ENCODE measurements at regions not wholly inside any gene's neighbourhood (a gene's known extent, or its start where the extent isn't known, plus 50 kb on each side); places are given as distances from the start of the nearest gene placed in this dataset.
A peak's percentile ranks its signal among the peaks of the same experiment; 100 is the strongest.

DNA sequence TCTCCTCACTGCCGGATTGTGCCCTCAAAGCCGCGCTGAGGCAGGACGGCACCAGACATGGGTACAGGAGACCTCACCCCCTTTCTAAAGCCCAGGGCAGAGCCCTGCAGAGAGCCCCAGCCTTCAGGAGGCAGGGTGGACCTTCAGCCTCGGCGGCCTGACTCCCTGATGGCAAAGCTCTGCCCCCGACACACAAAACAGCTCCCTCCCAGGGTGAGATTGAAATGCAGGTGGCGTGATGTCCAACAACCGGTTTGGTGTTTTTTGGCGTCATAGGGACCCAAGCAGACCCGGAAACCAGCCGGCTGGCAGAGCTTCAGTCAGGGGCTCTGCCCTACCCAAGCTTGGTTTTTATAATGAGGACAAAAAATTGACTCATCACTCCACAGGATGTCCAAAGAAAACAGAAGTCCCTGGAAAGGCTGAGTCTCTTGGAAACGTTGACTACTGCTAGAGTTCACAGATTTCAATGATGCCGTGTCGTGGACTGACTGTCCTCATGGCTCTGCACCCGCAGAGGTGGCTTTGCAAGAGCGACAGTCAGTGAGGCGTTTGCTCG, 275.2 kb upstream of the IRX1 start:
- Histone ChIP-seq H3K36me3 (ENCODE audit: control insufficient read depth, insufficient read depth, low read length) (no peaks in the 10 kb centered on the region), H3K4me2 (ENCODE audit: extremely low read depth, insufficient read depth, low read length) (no peak overlapping the region), H3K4me3 (replicated peaks in 1 of 4; ENCODE audit: control extremely low read depth in 1 of 4, insufficient read depth in 1 of 4, low read depth in 3 of 4, low read length in 4 of 4) (no peak overlapping the region), H3K79me2 (ENCODE audit: control insufficient read depth, insufficient read depth, low read length) (no peaks in the 10 kb centered on the region), H3K4me1 (ENCODE audit: control insufficient read depth, extremely low read depth, insufficient read depth, low read length) (no peaks in the 10 kb centered on the region), H3K9ac (ENCODE audit: insufficient read depth, low read length) (no peak overlapping the region), H3K27me3 (ENCODE audit: control insufficient read depth, insufficient read depth, low read length) (no peaks in the 10 kb centered on the region), H2AFZ (ENCODE audit: low read length) (no peak overlapping the region), H3K27ac (ENCODE audit: insufficient read depth, low read length) (no peak overlapping the region), H4K20me1 (ENCODE audit: control insufficient read depth, extremely low read depth, insufficient read depth, low read length) (no peaks in the 10 kb centered on the region), H3K9me3 (ENCODE audit: control insufficient read depth, insufficient read depth, low read depth, low read length) (peaks cover 6% of the 10 kb centered on the region)
- peak in 1 of 2 donors; percentile 78 for DNase-seq (ENCODE audit: low read depth in 2 of 2)
- TF ChIP-seq, protein P1, sequence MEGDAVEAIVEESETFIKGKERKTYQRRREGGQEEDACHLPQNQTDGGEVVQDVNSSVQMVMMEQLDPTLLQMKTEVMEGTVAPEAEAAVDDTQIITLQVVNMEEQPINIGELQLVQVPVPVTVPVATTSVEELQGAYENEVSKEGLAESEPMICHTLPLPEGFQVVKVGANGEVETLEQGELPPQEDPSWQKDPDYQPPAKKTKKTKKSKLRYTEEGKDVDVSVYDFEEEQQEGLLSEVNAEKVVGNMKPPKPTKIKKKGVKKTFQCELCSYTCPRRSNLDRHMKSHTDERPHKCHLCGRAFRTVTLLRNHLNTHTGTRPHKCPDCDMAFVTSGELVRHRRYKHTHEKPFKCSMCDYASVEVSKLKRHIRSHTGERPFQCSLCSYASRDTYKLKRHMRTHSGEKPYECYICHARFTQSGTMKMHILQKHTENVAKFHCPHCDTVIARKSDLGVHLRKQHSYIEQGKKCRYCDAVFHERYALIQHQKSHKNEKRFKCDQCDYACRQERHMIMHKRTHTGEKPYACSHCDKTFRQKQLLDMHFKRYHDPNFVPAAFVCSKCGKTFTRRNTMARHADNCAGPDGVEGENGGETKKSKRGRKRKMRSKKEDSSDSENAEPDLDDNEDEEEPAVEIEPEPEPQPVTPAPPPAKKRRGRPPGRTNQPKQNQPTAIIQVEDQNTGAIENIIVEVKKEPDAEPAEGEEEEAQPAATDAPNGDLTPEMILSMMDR (conservative IDR thresholded peaks at IDR 0.05 in 1 of 2, IDR thresholded peaks at IDR 0.05 in 1 of 2; ENCODE audit: low read depth in 1 of 2, low read length in 2 of 2): no peak
- TF ChIP-seq EZH2 (IDR thresholded peaks at IDR 0.05; ENCODE audit: low read length, missing control alignments): no peak

DNA sequence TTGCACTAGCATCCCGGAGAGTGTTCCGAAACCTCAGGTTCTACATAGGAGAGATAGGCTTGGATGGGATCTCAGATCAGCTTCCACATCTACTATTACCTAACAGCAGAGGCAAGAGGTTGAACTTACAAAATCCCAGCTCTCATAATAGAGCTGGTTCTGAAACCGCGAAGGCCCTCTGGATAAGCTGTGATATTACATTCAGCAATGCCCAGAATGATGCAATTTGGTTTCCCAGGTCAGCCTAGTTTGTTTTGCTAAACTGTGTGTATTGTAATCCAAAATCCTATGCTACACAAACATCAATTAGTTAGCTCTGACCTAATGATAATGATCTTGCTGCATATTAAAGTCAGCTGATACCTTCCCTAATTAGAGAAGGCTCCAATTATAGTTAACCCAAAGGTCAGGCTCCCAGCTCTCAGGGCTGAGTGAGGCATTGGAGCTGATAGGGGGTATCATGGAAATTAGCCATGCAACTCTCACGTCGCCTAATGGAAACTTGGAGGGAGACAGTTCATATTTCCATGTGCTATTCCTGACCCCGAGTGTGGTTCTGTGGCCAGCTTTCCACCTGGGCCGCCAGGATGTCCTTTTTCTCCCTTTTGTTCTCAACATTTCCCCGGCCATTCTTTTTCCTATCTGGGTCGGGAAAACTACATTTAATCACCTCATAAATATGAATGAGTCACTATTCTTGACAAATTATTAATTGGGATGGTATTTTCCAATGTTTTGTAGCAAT, 278.4 kb upstream of the IRX1 start:
- Histone ChIP-seq H3K36me3 (ENCODE audit: control insufficient read depth, insufficient read depth, low read length) (no peaks in the 10 kb centered on the region), H3K9me3 (ENCODE audit: control insufficient read depth, insufficient read depth, low read depth, low read length) (no peaks in the 10 kb centered on the region), H3K9ac (ENCODE audit: insufficient read depth, low read length) (no peak overlapping the region), H3K4me3 (replicated peaks in 1 of 4; ENCODE audit: control extremely low read depth in 1 of 4, insufficient read depth in 1 of 4, low read depth in 3 of 4, low read length in 4 of 4) (no peak overlapping the region), H2AFZ (ENCODE audit: low read length) (no peak overlapping the region), H3K27ac (ENCODE audit: insufficient read depth, low read length) (no peak overlapping the region), H3K4me2 (ENCODE audit: extremely low read depth, insufficient read depth, low read length) (no peak overlapping the region), H4K20me1 (ENCODE audit: control insufficient read depth, extremely low read depth, insufficient read depth, low read length) (no peaks in the 10 kb centered on the region), H3K27me3 (ENCODE audit: control insufficient read depth, insufficient read depth, low read length) (no peaks in the 10 kb centered on the region), H3K79me2 (ENCODE audit: control insufficient read depth, insufficient read depth, low read length) (no peaks in the 10 kb centered on the region), H3K4me1 (ENCODE audit: control insufficient read depth, extremely low read depth, insufficient read depth, low read length) (no peaks in the 10 kb centered on the region)
- peak in 1 of 2 donors; percentile 41 for DNase-seq (ENCODE audit: low read depth in 2 of 2)
- TF ChIP-seq, protein P1 (conservative IDR thresholded peaks at IDR 0.05 in 1 of 2, IDR thresholded peaks at IDR 0.05 in 1 of 2; ENCODE audit: low read depth in 1 of 2, low read length in 2 of 2): no peak
- TF ChIP-seq EZH2 (IDR thresholded peaks at IDR 0.05; ENCODE audit: low read length, missing control alignments): no peak

DNA sequence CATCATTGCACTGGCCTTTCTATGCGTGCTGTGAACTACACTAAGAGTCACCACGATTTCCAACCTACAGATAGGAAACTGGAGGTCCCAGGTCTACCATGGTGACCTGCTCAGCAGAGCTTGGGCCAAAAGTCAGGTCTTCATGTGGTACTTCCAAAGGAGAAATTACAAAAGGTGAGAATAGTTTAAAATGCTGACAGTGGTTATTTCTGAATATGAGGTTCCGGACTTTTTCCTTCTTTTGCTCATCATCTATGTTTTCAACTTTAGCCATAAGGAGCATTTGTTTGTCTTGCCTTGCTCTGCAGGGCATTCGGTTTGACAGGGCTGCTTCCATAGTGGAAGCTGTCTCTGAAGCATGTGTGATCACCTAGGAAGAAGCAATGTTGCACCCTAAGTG, 282.1 kb upstream of the IRX1 start:
- no peak for DNase-seq (ENCODE audit: low read depth in 2 of 2)
- no peaks in the 10 kb centered on the region for H3K79me2 ChIP-seq (ENCODE audit: control insufficient read depth, insufficient read depth, low read length)
- H3K4me2 ChIP-seq (ENCODE audit: extremely low read depth, insufficient read depth, low read length): no peak overlapping the region
- no peak overlapping the region for H2AFZ ChIP-seq (ENCODE audit: low read length)
- no peak overlapping the region for H3K9ac ChIP-seq (ENCODE audit: insufficient read depth, low read length)
- no peaks in the 10 kb centered on the region for H3K9me3 ChIP-seq (ENCODE audit: control insufficient read depth, insufficient read depth, low read depth, low read length)
- H3K4me3 ChIP-seq (replicated peaks in 1 of 4; ENCODE audit: control extremely low read depth in 1 of 4, insufficient read depth in 1 of 4, low read depth in 3 of 4, low read length in 4 of 4): no peak overlapping the region
- no peaks in the 10 kb centered on the region for H3K36me3 ChIP-seq (ENCODE audit: control insufficient read depth, insufficient read depth, low read length)
- no peaks in the 10 kb centered on the region for H4K20me1 ChIP-seq (ENCODE audit: control insufficient read depth, extremely low read depth, insufficient read depth, low read length)
- no peak overlapping the region for H3K27ac ChIP-seq (ENCODE audit: insufficient read depth, low read length)
- TF ChIP-seq EZH2 (IDR thresholded peaks at IDR 0.05; ENCODE audit: low read length, missing control alignments): no peak
- TF ChIP-seq, protein P1 (conservative IDR thresholded peaks at IDR 0.05 in 1 of 2, IDR thresholded peaks at IDR 0.05 in 1 of 2; ENCODE audit: low read depth in 1 of 2, low read length in 2 of 2): no peak
- no peaks in the 10 kb centered on the region for H3K27me3 ChIP-seq (ENCODE audit: control insufficient read depth, insufficient read depth, low read length)
- H3K4me1 ChIP-seq (ENCODE audit: control insufficient read depth, extremely low read depth, insufficient read depth, low read length): no peaks in the 10 kb centered on the region
